WERI-Rb-1 (cell line): ENCODE measurements at regions not wholly inside any gene's neighbourhood (a gene's known extent, or its start where the extent isn't known, plus 50 kb on each side); places are given as distances from the start of the nearest gene placed in this dataset.

ENCODE experiments used
- DNase-seq: peaks from one replicate; pipeline ENCODE4 v3.0.0-alpha.2; 2020
- H3K27ac ChIP-seq: fragments of 250-450 bp; sonication (Bioruptor Pico); 2 replicates; pipeline ENCODE4 v1.5.1; 2020; ENCODE audit warnings: mild to moderate bottlenecking, moderate library complexity
- H3K27me3 ChIP-seq: fragments of 250-450 bp; sonication (Bioruptor Pico); 2 replicates; pipeline ENCODE4 v1.5.1; 2021; ENCODE audit warnings: mild to moderate bottlenecking, low read depth, moderate library complexity; ENCODE audit not compliant: insufficient read depth, severe bottlenecking
- H3K36me3 ChIP-seq: fragments of 250-450 bp; sonication (Bioruptor Pico); 2 replicates; pipeline ENCODE4 v1.5.1; 2020; ENCODE audit warnings: mild to moderate bottlenecking, moderate library complexity
- H3K4me3 ChIP-seq: 2 replicates; pipeline ENCODE4 v1.5.1; 2011; ENCODE audit warnings: low read depth, mild to moderate bottlenecking, control low read depth, low read length
- H3K9me3 ChIP-seq: fragments of 250-450 bp; sonication (Bioruptor Pico); 2 replicates; pipeline ENCODE4 v1.5.1; 2021; ENCODE audit warnings: mild to moderate bottlenecking, moderate library complexity; ENCODE audit not compliant: severe bottlenecking
- CTCF ChIP-seq: IDR thresholded peaks from 2 replicates; pipeline ENCODE4 v1.5.1; 2011; ENCODE audit warnings: low read depth, mild to moderate bottlenecking, control low read depth, inconsistent platforms, low read length

- H3K27ac ChIP-seq = no peak overlapping the region
- H3K4me3 ChIP-seq = no peak overlapping the region
- DNase-seq = no peak
- H3K27me3 ChIP-seq = no peaks in the 10 kb centered on the region
- H3K9me3 ChIP-seq = no peaks in the 10 kb centered on the region
- TF ChIP-seq CTCF = no peak
- H3K36me3 ChIP-seq = no peaks in the 10 kb centered on the region
Observed at GRCh38 chr6:19128701-19129100, 708.5 kb upstream of the ID4 start.

- no peaks in the 10 kb centered on the region for H3K27me3 ChIP-seq
- no peak for DNase-seq
- no peak overlapping the region for H3K27ac ChIP-seq
- no peak for TF ChIP-seq CTCF
- H3K4me3 ChIP-seq = no peak overlapping the region
- no peaks in the 10 kb centered on the region for H3K9me3 ChIP-seq
- no peaks in the 10 kb centered on the region for H3K36me3 ChIP-seq
Observed at GRCh38 chr6:19135706-19136105, 701.5 kb upstream of the ID4 start.

GRCh38 chr6:19137505-19137904, 699.7 kb upstream of the ID4 start:
- DNase-seq = no peak
- no peak for TF ChIP-seq CTCF
- Histone ChIP-seq H3K4me3 (no peak overlapping the region), H3K27ac (no peak overlapping the region), H3K9me3 (no peaks in the 10 kb centered on the region), H3K36me3 (no peaks in the 10 kb centered on the region), H3K27me3 (no peaks in the 10 kb centered on the region)

- Histone ChIP-seq H3K4me3 (no peak overlapping the region), H3K27me3 (no peaks in the 10 kb centered on the region), H3K9me3 (no peaks in the 10 kb centered on the region), H3K27ac (no peak overlapping the region), H3K36me3 (no peaks in the 10 kb centered on the region)
- no peak for TF ChIP-seq CTCF
- DNase-seq = no peak
Observed at GRCh38 chr6:19142275-19142674, 694.9 kb upstream of the ID4 start.

GRCh38 chr6:19150307-19150706, 686.9 kb upstream of the ID4 start:
- no peak overlapping the region for H3K27ac ChIP-seq
- no peaks in the 10 kb centered on the region for H3K36me3 ChIP-seq
- no peak for DNase-seq
- H3K4me3 ChIP-seq = no peak overlapping the region
- no peak for TF ChIP-seq CTCF
- H3K27me3 ChIP-seq = no peaks in the 10 kb centered on the region
- no peaks in the 10 kb centered on the region for H3K9me3 ChIP-seq

- Histone ChIP-seq H3K27me3 (no peaks in the 10 kb centered on the region), H3K9me3 (no peaks in the 10 kb centered on the region), H3K27ac (no peak overlapping the region), H3K4me3 (no peak overlapping the region), H3K36me3 (no peaks in the 10 kb centered on the region)
- TF ChIP-seq CTCF = no peak
- no peak for DNase-seq
Observed at GRCh38 chr6:19153270-19153980, 683.7 kb upstream of the ID4 start.
